CD4-positive, alpha-beta T cell treated with Interleukin-6 for 4 hours (primary cell): ENCODE measurements at regions not wholly inside any gene's neighbourhood (a gene's known extent, or its start where the extent isn't known, plus 50 kb on each side); places are given as distances from the start of the nearest gene placed in this dataset.
"Not testable (repeated sequence)": the region's sequence is repeated elsewhere in the genome, so short reads cannot be mapped to it uniquely, and the experiment has no call there.

Experiments
- DNase-seq: peaks from one replicate; pipeline ENCODE4 v3.0.0-alpha.2; 2020; ENCODE audit warnings: mixed read lengths

- DNase-seq = no peak
Measured at GRCh38 chr1:165147799-165148198, 208.7 kb downstream of the LMX1A start.

DNA sequence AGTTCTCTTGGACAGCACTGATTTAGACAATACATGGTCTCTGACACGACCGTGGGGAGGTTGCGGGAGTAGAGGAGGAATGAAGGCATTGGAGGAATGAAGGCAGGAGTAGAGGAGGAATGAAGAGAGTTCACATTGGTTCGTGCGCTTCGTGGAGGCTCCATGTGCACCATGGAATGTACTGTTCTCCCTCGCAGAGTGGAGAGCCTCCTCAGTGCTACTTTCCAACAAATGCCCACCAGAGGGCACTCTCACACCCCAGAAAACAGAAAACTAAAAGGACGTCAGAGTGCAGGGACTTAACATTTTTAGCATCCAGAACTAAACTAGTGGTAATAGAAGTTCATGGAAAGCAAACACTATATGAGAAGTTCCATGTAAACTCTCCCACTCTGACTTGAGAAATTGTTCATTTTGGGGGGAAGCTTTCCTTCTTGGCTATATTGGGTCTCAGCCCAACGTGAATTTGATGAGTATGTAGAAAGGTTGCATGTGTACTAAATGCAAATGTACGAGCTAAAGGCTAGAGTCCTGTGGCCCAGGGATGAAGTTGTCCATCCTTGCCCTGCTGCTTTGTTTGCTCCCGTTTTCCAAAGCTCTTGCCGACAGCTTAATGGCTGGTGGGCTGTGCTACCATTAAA is 211.6 kb downstream of the LMX1A start:
- peak; percentile 4 for DNase-seq

GRCh38 chr1:165143437-165144065 is 213.0 kb downstream of the LMX1A start:
- DNase-seq = peak; percentile 10

DNA sequence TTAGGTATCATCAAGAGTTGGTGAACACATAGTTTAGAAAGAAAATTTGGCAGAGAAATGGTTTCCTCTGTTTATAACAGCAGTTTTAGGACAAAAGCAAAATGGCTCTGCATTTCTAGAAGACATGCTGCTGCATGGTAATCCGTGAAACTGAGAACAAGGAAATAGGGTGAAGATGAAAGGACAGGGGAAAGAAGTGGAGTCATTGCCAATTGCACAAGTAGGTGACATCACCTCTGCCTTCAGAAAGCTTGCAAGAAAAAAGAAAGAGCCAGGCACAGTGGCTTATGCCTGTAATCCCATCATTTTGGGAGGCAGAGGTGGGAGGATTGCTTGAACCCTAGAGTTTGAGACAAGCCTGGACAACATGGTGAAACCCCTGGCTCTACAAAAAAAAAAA is 217.6 kb downstream of the LMX1A start:
- DNase-seq = no peak

DNA sequence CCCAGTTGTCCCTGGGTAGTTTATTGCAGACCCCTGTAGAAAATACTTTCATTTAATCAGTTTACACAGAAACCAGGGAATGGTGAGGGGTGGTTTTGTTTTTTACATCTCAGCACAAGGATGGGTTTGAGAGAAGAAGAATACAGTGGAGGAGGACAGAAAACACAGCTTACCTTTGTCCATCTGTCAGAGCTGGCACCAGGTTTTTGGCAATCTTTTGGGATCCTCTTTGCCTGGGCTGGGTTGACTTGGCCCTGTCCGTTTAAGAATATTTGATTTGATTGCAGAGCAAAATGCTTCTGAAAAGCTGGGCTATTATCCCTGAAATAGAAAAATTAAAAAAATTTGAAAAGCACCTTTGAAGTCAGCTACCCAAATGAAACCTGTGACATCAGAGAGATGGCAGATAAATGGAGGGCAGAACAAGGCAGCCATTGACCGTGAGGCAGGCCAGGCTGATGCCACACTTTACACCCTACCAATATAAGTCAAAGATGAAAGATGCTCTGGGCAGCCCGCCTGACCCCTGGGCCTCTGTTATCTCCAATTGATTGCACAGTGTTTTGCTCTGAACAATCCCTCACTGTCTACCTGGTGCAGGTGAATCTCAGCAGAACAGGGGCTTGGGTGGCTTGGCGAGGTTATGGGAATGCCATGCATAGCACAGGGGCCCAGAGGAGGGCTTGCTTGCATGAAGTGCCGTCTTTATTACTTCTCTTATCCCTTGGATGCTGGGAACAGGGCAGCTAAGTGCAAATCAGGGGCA is 218.8 kb downstream of the LMX1A start:
- DNase-seq = no peak

DNA sequence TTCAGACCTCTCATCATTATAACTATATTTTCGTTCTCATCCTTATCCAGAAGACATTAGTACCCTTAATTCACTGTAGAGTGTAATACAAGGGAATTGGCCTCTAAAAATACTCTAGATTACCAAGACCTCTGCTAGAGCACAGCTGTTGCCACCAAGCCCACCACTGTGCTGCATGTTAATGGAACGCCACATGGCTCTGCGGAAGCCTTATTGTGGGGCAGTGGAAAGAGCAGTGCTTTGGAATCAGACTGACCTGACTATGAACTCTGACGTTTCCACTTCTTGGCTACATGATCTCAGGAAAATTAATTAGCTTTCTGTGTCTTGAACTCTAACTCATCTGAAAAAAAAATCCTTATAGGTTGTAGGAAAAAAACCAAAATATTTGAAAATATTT is 222.1 kb downstream of the LMX1A start:
- no peak for DNase-seq

- DNase-seq = no peak
Measured at GRCh38 chr1:165129568-165130164, 226.8 kb downstream of the LMX1A start.

DNA sequence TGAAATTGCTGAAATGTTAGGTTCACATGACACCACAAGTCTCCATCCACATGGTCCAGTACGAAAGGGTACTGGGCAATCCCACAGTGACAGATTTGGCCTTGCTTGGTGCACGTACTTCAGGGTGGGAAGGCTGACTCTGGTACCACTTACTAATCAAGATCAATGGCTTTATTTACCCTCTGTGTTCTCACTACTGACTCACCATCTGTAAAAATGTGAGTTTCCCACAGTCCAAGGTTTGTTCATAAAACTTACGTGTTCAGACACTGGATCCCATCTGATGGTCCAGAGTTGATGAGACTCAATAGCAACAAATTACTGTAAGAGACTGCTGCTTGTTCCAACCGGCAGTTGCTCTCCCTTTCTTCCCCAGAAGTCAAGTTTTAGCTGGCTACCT is 231.7 kb downstream of the LMX1A start:
- DNase-seq = no peak

GRCh38 chr1:165119086-165119485 is 237.4 kb downstream of the LMX1A start:
- no peak for DNase-seq

DNA sequence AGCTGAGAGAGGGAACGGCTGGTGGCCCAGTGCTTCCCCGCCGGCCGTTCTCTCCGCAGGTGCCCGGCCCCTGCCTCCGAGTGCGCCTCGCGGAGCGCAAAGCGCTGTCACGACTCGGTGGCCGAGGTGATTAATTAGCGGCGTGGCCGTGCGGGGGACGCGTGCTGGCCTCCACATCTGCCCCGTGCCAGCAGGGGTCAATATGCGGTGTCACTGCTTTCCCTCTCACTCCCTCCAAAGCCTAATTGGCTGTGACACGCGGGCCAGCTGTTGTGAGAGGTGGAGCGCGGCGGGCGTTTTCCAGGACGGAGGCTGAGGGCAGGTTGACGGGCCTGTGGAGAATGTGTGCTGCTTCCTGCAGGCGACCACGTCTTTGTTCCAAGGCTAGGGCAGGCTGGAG is 239.0 kb downstream of the LMX1A start:
- no peak for DNase-seq

DNA sequence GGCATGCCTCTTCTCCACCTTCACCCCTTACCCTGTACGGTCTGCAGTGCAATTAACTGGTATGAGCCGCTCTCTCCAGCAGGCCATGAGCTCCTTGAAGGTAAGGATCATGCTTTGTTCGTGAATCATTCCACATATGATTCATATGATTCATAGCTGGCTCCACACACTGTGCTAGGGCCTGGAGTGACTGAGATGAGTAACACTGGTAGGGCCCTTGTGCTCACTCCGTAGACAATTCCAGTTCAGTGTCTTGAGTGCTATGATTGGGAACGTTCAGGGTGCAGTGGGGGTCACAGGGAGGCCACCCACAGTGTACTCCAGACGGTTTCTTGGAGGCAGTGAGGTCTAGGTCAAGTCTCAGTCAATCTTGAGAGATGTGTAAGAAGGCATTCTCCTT is 239.8 kb downstream of the LMX1A start:
- DNase-seq = no peak

- no peak for DNase-seq
Measured at GRCh38 chr1:165116171-165116570, 240.3 kb downstream of the LMX1A start.

DNA sequence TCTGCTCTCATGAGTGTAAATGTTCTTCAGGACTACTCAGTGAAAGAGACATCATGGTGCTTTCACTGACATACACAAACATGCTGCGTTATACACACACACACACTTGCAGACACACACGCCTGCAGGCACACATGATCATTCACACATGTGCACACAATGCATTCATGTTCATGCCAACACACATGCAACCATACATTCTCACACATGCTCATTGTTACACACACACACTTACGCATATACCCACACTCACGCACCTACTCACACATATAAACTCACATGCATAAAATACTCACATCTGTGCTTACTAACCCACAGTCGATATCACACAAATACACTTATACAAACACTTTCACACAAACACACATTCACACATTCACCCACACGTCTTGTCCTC is 241.6 kb downstream of the LMX1A start:
- no peak for DNase-seq

GRCh38 chr1:165114022-165114888 is 242.3 kb downstream of the LMX1A start:
- DNase-seq = no peak

GRCh38 chr1:165112260-165112659 is 244.3 kb downstream of the LMX1A start:
- no peak for DNase-seq

- DNase-seq = no peak
Measured at GRCh38 chr1:165109013-165109412, 247.5 kb downstream of the LMX1A start.

GRCh38 chr1:165092542-165093162 is 263.9 kb downstream of the LMX1A start:
- not testable (repeated sequence) for DNase-seq

- no peak for DNase-seq
Measured at GRCh38 chr1:165080253-165080896, 276.1 kb downstream of the LMX1A start.

DNA sequence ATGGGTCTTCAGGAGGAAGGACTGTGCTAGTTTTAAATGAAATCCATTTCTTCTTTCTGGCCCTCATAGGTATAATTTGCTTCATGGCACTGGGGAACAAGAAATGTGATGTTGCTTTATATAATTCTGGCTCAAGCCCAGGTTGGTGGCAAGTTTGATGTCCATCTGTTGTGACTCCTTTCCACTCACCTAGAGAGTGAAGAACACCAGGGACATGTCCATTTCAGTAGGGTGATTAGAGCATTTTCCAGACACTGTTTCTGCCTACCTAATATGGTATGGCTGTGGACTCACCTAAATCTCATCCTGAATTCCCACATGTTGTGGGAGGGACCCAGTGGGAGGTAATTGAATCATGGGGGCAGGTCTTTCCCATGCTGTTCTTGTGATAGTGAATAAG is 278.1 kb downstream of the LMX1A start:
- no peak for DNase-seq

DNA sequence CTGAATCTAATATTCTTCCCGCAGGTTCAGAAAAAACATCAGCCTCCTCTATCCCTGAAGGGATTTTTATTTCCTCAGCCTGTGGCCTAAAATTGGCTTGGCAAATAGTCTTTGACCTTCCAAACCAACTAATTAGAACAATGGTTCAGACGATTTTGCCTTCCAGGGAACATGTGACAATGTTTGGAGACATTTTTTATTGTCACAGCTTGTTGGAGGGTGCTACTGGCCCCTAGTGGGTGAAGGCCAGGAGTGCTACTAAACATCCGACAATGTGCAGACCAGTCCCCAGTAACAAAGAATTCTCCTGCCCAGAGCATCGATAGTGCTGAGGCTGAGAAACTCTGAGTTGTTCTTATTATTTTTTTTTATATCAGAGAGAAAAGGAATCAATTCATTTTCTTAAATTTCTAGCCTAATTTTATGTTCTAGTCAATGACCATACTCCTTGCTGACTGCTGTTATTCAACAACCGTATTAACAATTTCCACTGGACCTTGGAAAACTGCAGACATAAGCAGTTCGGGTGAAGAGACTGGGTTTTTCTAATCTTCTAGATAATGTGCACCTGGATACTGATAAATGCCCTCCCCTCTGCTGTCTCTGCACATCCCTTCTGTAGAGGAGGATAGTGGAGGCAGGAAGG is 280.7 kb downstream of the LMX1A start:
- DNase-seq = no peak
